K562 (cell line): ENCODE measurements at regions not wholly inside any gene's neighbourhood (a gene's known extent, or its start where the extent isn't known, plus 50 kb on each side); places are given as distances from the start of the nearest gene placed in this dataset.

Experiments used
- ATAC-seq: fragments of 200-7000 bp; cut with Tn5 transposase; 3 replicates; pipeline ENCODE4 v1.9.1; 2020; ENCODE audit warnings: moderate library complexity
- BruUV-seq: library from RNA; stranded (reverse); fragments of 400-500 nt; replicated peaks from 2 replicates; lab custom pipeline; 2021; lab: Mats Ljungman, UMichigan
- CTCF ChIA-PET: fragments of 300-600 bp; formaldehyde crosslinking; extraction: SDS; loops from one replicate; lab custom pipeline; 2021; ENCODE audit warnings: low intra/inter-chr PET ratio; lab: Yijun Ruan, JAX
- POLR2A ChIA-PET: fragments of 300-600, 350-650 bp; sonication (Branson Sonifier 250); formaldehyde crosslinking; extraction: SDS; loops from one replicate; lab custom pipeline; 2021; ENCODE audit warnings: antibody characterized with exemption, inconsistent platforms; lab: Yijun Ruan, JAX
- DNase-seq, 4 experiments: peaks; one replicate each; pipeline versions ENCODE4 v3.0.0 to v3.0.0-alpha.2; 2011 to 2018; ENCODE audit warnings: low spot score in 3 of 4, mixed read lengths in 3 of 4; ENCODE audit errors: extremely low read depth in 1 of 4
- FAIRE-seq: peaks from 2 replicates; lab custom pipeline; 2011; peaks lifted over from hg19 to GRCh38; lab: Jason Lieb, UNC
- H2AFZ ChIP-seq: 2 replicates; pipeline ENCODE4 v1.6.0; 2011; ENCODE audit warnings: low read depth, low read length, control low read depth, inconsistent platforms
- H3K27ac ChIP-seq: fragments of 200-600 bp; 3 replicates; pipeline ENCODE4 v1.8.0; 2011; ENCODE audit warnings: low read depth, mild to moderate bottlenecking, control low read depth, inconsistent platforms, low read length, moderate library complexity, mixed read lengths; ENCODE audit errors: extremely low read depth
- H3K27me3 ChIP-seq, 2 experiments: fragments of 300-600 bp in 1 of 2; 2 replicates in 1 of 2; 3 replicates in 1 of 2; pipeline versions ENCODE4 v1.6.0 to v1.8.0; 2011; ENCODE audit warnings: inconsistent platforms in 2 of 2, low read length in 2 of 2, mild to moderate bottlenecking in 1 of 2, mixed read lengths in 1 of 2, moderate library complexity in 1 of 2; ENCODE audit not compliant: control insufficient read depth in 2 of 2, insufficient read depth in 2 of 2
- H3K36me3 ChIP-seq: fragments of 300-600 bp; 3 replicates; pipeline ENCODE4 v1.8.0; 2011; ENCODE audit warnings: mild to moderate bottlenecking, low read length, inconsistent platforms; ENCODE audit not compliant: control insufficient read depth, insufficient read depth
- H3K4me1 ChIP-seq, 2 experiments: fragments of 200-600 bp in 1 of 2; replicated peaks in 1 of 2; 2 replicates in 1 of 2; 3 replicates in 1 of 2; pipeline versions ENCODE4 v1.5.1 to v1.8.0; 2011; ENCODE audit warnings: inconsistent platforms in 2 of 2, low read length in 2 of 2, mild to moderate bottlenecking in 1 of 2, mixed read lengths in 1 of 2, moderate library complexity in 1 of 2; ENCODE audit not compliant: control insufficient read depth in 2 of 2, insufficient read depth in 2 of 2
- H3K4me2 ChIP-seq: 2 replicates; pipeline ENCODE4 v1.6.1; 2011; ENCODE audit warnings: low read length, control low read depth, inconsistent platforms, mixed read lengths; ENCODE audit not compliant: insufficient read depth
- H3K4me3 ChIP-seq: fragments of 200-600 bp; sonication (generic), shearing (Covaris generic); 2 replicates; pipeline ENCODE4 v1.5.1; 2016; ENCODE audit warnings: control low read depth, inconsistent platforms
- H3K79me2 ChIP-seq: fragments of 200-600 bp; 3 replicates; pipeline ENCODE4 v1.8.0; 2011; ENCODE audit warnings: low read length, inconsistent platforms; ENCODE audit not compliant: control insufficient read depth, insufficient read depth
- H3K9ac ChIP-seq, 2 experiments: 2 replicates each; pipeline versions ENCODE4 v1.6.0 to v1.6.1; 2011; ENCODE audit warnings: low read depth in 2 of 2, low read length in 2 of 2, control low read depth in 1 of 2, inconsistent platforms in 1 of 2, mild to moderate bottlenecking in 1 of 2, mixed read lengths in 1 of 2; ENCODE audit not compliant: insufficient read depth in 1 of 2
- H3K9me1 ChIP-seq: one replicate; pipeline ENCODE4 v1.6.0; 2011; ENCODE audit warnings: inconsistent platforms, mild to moderate bottlenecking, low read length, moderate library complexity; ENCODE audit not compliant: control insufficient read depth, insufficient read depth
- H3K9me3 ChIP-seq: replicated peaks from 2 replicates; pipeline ENCODE4 v1.5.1; 2011; ENCODE audit warnings: low read depth, low read length, inconsistent platforms; ENCODE audit not compliant: control insufficient read depth, insufficient read depth
- H4K20me1 ChIP-seq: replicated peaks from 2 replicates; pipeline ENCODE4 v1.6.1; 2011; ENCODE audit warnings: low read length, inconsistent platforms, mixed read lengths; ENCODE audit not compliant: control insufficient read depth, insufficient read depth
- ATF7 ChIP-seq: fragments of 450-650 bp; IDR thresholded peaks from 2 replicates; pipeline ENCODE4 v1.7.1; 2014; ENCODE audit warnings: mild to moderate bottlenecking, moderate library complexity
- EP300 ChIP-seq: IDR thresholded peaks from 2 replicates; pipeline ENCODE4 v1.6.1; 2012; ENCODE audit warnings: low read length, improper control_type of control experiment
- GABPB1 ChIP-seq: sonication (generic); formaldehyde crosslinking; IDR thresholded peaks from 2 replicates; pipeline ENCODE4 v1.8.0; 2022; ENCODE audit warnings: mild to moderate bottlenecking, missing genetic modification reagents
- HDAC8 ChIP-seq: fragments of 450-650 bp; IDR thresholded peaks from 2 replicates; pipeline ENCODE4 v1.6.1; 2016; ENCODE audit warnings: mild to moderate bottlenecking, missing genetic modification characterization, moderate library complexity, missing compliant biosample characterization
- NCOA2 ChIP-seq, 2 experiments: fragments of 450-650 bp; IDR thresholded peaks; 2 replicates each; pipeline ENCODE4 v1.6.1; 2018; ENCODE audit warnings: mild to moderate bottlenecking in 2 of 2, moderate library complexity in 1 of 2; ENCODE audit not compliant: partially characterized antibody in 2 of 2
- NR3C1 ChIP-seq: sonication (generic); formaldehyde crosslinking; IDR thresholded peaks from 2 replicates; pipeline ENCODE4 v1.8.1; 2022; ENCODE audit warnings: missing genetic modification reagents
- PTTG1 ChIP-seq: fragments of 450-650 bp; IDR thresholded peaks from 2 replicates; pipeline ENCODE4 v1.6.1; 2016; ENCODE audit warnings: low read depth, mild to moderate bottlenecking, missing genetic modification characterization, missing compliant biosample characterization
- RBM22 ChIP-seq: fragments of 200-400 bp; formaldehyde crosslinking; IDR thresholded peaks from 2 replicates; pipeline ENCODE4 v1.6.1; 2018; ENCODE audit warnings: low read length, low read depth; ENCODE audit not compliant: poor library complexity, severe bottlenecking
- STAT5A ChIP-seq: IDR thresholded peaks from 2 replicates; pipeline ENCODE4 v1.6.1; 2012; ENCODE audit warnings: low read length, inconsistent platforms, borderline replicate concordance
- ZBED1 ChIP-seq: IDR thresholded peaks from 2 replicates; pipeline ENCODE4 v1.6.1; 2014
- WGBS: fragments of 100-300 bp; shearing (Covaris generic); methylation state at CpG from one replicate; pipeline ENCODE4 v1.1.6; 2016; ENCODE audit warnings: low coverage, mixed read lengths; ENCODE audit not compliant: insufficient coverage; ENCODE audit errors: missing lambda C conversion rate; 5-methylcytosine and 5-hydroxymethylcytosine counted together
- in situ Hi-C: fragments of 300-500 bp; cut with MboI; formaldehyde crosslinking; loops from 4 replicates; pipeline ENCODE4 v1.15.0; 2018; ENCODE audit warnings: inconsistent platforms, mixed read lengths
- intact Hi-C: fragments of 100-400 bp; cut with micrococcal nuclease; formaldehyde crosslinking; loops from 2 replicates; pipeline ENCODE4 v1.14.2; 2022
- TF ChIP-seq, protein P1 (sequence below), 2 experiments: IDR thresholded peaks in 1 of 2; conservative IDR thresholded peaks in 1 of 2; 2 replicates each; pipeline ENCODE4 v1.6.1; 2016; ENCODE audit warnings: low read depth in 2 of 2, mild to moderate bottlenecking in 1 of 2, missing compliant biosample characterization in 1 of 2, missing genetic modification characterization in 1 of 2, moderate library complexity in 1 of 2

DNA sequence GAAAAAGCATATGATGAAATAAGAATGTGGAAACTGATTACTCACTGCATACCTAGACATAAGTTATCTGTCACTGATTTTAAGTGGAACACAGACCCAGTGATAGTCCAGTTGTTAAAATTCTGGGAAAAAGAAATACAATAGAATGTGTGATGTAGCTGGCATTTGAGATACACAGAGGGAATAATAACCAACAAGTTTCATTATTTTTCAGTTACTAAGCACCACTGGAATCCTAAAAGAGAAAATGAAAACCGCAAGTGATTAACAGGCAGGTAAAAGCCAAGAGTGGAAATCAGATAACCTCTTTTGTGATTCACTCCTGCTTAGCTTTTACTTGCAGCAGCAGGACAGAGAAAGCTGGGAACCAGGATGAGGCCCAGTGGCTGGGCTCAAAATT lies 994.0 kb upstream of the SEMA6A start:
- POLR2A ChIA-PET, result no interaction called here
- TF ChIP-seq STAT5A (no peak), EP300 (no peak), ZBED1 (no peak), PTTG1 (tag) (no peak), ATF7 (no peak), GABPB1 (CRISPR knock-in tag) (no peak), NR3C1 (CRISPR knock-in tag) (no peak)
- Histone ChIP-seq H3K9me3 (no peaks in the 10 kb centered on the region), H3K9ac (no peak overlapping the region), H2AFZ (no peak overlapping the region), H3K27ac (no peak overlapping the region), H3K4me2 (no peak overlapping the region), H3K36me3 (no peaks in the 10 kb centered on the region), H3K79me2 (no peaks in the 10 kb centered on the region), H4K20me1 (no peaks in the 10 kb centered on the region), H3K27me3 (no peaks in the 10 kb centered on the region), H3K4me3 (no peak overlapping the region), H3K9me1 (no peaks in the 10 kb centered on the region), H3K4me1 (no peaks in the 10 kb centered on the region)
- no peak for ATAC-seq
- no peak for FAIRE-seq
- BruUV-seq, result no TSS peak
- intact Hi-C loops, result no loop called here
- CTCF ChIA-PET, result no interaction called here
- DNase-seq, result no peak
- in situ Hi-C loops, result no loop called here
- WGBS, result 0% methylated on average over 1 of the region's 1 CpG

GRCh38 chr5:117568126-117568525 lies 993.5 kb upstream of the SEMA6A start:
- intact Hi-C loops (no loop called here), in situ Hi-C loops (no loop called here)
- no TSS peak for BruUV-seq
- Histone ChIP-seq H3K4me1 (no peaks in the 10 kb centered on the region), H3K36me3 (no peaks in the 10 kb centered on the region), H2AFZ (no peak overlapping the region), H4K20me1 (no peaks in the 10 kb centered on the region), H3K27ac (no peak overlapping the region), H3K4me2 (no peak overlapping the region), H3K27me3 (no peaks in the 10 kb centered on the region), H3K9ac (no peak overlapping the region), H3K4me3 (no peak overlapping the region), H3K9me3 (no peaks in the 10 kb centered on the region), H3K9me1 (no peaks in the 10 kb centered on the region), H3K79me2 (no peaks in the 10 kb centered on the region)
- ATAC-seq, result no peak
- FAIRE-seq, result no peak
- CTCF ChIA-PET, result no interaction called here
- TF ChIP-seq NCOA2 (IDR thresholded peaks at IDR 0.05; ENCODE audit: partially characterized antibody in 2 of 2), result no peak
- TF ChIP-seq, protein P1, sequence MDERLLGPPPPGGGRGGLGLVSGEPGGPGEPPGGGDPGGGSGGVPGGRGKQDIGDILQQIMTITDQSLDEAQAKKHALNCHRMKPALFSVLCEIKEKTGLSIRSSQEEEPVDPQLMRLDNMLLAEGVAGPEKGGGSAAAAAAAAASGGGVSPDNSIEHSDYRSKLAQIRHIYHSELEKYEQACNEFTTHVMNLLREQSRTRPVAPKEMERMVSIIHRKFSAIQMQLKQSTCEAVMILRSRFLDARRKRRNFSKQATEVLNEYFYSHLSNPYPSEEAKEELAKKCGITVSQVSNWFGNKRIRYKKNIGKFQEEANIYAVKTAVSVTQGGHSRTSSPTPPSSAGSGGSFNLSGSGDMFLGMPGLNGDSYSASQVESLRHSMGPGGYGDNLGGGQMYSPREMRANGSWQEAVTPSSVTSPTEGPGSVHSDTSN (CRISPR knock-in tag; IDR thresholded peaks at IDR 0.05; ENCODE audit: low read depth), result no peak
- TF ChIP-seq, protein P1 (tag; conservative IDR thresholded peaks at IDR 0.05; ENCODE audit: low read depth), result no peak
- TF ChIP-seq HDAC8 (tag), result no peak
- no peak for TF ChIP-seq RBM22
- WGBS, result 0% methylated on average over 2 of the region's 2 CpGs
- POLR2A ChIA-PET, result no interaction called here
- DNase-seq, result no peak
